AG10803 (cell line): ENCODE measurements at regions not wholly inside any gene's neighbourhood (a gene's known extent, or its start where the extent isn't known, plus 50 kb on each side); places are given as distances from the start of the nearest gene placed in this dataset.

ENCODE experiments used
- DNase-seq: peaks from one replicate; pipeline ENCODE4 v3.0.0; 2010; ENCODE audit warnings: low read depth
- H3K4me3 ChIP-seq: 2 replicates; pipeline ENCODE4 v1.5.1; 2011; ENCODE audit warnings: mild to moderate bottlenecking, low read length, control low read depth
- TF ChIP-seq, protein P1 (sequence below): conservative IDR thresholded peaks from 2 replicates; pipeline ENCODE4 v1.5.1; 2011; ENCODE audit warnings: mild to moderate bottlenecking, low read length, control low read depth, inconsistent platforms

DNA sequence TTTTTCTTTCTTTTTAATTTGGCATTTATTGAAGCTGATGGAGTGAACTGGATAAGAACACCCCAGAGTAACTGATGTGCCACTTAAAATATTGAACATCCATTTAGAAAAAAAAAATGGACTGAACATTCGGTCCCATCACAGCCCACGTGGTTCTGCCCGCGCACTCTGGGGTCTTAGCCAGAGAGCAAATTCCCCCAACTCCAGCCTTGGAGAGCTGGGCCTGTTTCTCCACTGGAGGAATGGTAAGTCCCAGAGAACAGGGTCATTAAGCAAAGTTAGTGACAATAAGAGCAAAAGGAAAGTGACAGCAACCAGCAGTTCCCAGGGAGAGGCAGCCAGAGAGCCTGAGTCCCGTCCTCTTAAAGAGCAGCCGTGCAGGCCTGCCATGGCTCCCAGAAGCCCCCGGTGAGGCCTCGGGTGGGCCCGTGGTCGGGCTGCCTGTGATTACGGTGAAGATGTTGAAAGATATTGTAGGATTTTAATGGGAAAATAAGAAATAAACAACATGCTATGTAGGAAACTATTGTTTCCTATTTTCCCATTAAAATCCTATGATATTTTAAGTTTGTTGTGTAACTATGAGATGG is 487.9 kb upstream of the MKI67 start:
- TF ChIP-seq, protein P1, sequence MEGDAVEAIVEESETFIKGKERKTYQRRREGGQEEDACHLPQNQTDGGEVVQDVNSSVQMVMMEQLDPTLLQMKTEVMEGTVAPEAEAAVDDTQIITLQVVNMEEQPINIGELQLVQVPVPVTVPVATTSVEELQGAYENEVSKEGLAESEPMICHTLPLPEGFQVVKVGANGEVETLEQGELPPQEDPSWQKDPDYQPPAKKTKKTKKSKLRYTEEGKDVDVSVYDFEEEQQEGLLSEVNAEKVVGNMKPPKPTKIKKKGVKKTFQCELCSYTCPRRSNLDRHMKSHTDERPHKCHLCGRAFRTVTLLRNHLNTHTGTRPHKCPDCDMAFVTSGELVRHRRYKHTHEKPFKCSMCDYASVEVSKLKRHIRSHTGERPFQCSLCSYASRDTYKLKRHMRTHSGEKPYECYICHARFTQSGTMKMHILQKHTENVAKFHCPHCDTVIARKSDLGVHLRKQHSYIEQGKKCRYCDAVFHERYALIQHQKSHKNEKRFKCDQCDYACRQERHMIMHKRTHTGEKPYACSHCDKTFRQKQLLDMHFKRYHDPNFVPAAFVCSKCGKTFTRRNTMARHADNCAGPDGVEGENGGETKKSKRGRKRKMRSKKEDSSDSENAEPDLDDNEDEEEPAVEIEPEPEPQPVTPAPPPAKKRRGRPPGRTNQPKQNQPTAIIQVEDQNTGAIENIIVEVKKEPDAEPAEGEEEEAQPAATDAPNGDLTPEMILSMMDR, result no peak
- DNase-seq, result no peak
- no peak overlapping the region for H3K4me3 ChIP-seq

DNA sequence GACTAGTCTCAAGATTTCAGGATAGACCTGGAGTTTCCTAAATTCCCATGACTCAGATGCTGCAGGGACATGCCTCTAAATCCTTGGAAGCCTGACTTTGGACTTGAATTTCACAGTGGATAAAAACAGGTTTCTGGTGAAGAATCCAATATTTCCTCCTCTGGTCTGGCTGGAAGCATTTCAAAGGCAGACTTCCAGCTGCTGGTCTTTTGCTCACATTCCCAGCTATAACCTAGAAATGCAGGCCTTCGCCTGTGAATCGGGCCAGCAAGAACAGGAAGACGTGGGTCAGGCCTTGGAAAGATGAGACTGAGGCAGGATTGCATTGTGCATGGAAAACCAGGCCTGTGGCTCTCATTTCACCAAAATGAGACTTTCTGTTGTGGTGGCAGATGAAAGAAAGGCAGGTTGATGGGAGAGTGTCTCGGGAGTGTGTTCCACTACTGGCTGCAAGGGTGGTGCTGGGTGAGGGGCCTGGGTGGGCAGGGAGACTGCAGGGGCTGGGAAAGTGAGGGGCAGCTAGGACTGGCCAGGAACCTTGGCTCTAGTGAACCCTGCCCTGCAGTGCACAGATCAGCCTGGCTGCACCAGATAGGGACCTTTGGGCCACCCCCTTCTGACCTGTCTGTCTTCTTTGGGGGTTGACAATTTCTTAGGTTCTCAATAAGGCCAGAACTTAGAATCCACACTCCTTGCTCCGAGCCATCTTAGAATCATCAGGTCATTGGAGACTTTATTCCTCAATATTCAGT is 488.8 kb upstream of the MKI67 start:
- no peak for DNase-seq
- no peak overlapping the region for H3K4me3 ChIP-seq
- TF ChIP-seq, protein P1, result no peak

DNA sequence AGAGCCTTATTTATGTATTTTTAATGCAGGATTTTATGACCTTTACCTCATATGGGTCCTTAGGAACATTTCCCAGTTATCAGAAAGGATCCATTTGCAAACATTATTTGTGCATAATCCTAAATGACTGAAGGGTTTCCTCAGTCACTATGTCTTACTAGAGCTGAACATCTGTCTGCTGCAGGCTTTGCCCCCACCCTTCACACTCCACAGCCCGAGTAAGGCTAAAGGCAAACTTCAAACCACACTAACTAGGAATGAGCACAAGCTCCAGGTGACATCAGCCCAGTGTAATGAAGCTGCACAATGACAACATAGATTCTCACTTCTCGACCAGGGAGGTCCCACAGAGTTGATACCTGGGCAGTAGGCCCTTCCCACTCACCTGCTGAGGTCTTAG is 491.3 kb upstream of the MKI67 start:
- H3K4me3 ChIP-seq, result no peak overlapping the region
- TF ChIP-seq, protein P1, result no peak
- DNase-seq, result no peak

DNA sequence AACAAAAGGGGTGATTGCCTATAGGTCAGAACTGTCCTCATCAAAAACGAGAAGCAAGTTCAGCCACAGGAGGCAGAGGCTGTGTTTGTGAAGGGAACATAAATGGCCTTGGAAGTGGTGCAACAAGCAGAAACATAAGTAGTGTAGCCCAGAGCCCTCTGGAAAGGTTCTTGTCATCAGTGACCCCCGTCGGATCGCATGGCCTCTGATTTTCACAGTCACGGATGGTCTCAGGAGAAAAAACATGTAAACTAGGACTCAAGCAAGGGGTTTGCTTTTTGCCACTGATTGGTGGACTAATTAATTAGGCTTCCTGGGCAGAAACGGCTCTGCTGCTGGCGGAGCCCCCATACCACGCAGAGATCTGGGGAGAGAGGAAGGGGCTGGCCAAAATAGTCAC is 496.5 kb upstream of the MKI67 start:
- DNase-seq, result no peak
- H3K4me3 ChIP-seq, result no peak overlapping the region
- TF ChIP-seq, protein P1, result no peak

DNA sequence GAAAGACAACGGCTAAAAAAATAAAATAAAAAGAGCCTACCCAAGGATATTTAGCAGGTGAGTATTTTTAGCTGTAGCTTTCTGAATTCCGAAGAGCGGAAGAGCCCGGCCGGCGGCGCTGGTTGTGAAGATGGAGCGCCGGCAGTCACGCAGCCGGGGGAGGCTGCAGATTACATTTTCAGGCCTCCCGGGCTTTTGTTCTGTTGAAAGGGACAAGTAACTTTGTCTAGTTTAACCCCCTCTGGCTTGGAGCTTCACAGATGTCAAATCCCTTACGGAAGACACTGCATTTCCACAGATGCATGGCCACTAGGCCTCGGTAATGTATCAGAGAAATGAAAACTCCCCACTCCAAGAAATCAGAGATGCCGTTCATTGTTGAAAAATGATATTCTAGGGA is 497.6 kb upstream of the MKI67 start:
- no peak overlapping the region for H3K4me3 ChIP-seq
- DNase-seq, result no peak
- TF ChIP-seq, protein P1, result no peak

DNA sequence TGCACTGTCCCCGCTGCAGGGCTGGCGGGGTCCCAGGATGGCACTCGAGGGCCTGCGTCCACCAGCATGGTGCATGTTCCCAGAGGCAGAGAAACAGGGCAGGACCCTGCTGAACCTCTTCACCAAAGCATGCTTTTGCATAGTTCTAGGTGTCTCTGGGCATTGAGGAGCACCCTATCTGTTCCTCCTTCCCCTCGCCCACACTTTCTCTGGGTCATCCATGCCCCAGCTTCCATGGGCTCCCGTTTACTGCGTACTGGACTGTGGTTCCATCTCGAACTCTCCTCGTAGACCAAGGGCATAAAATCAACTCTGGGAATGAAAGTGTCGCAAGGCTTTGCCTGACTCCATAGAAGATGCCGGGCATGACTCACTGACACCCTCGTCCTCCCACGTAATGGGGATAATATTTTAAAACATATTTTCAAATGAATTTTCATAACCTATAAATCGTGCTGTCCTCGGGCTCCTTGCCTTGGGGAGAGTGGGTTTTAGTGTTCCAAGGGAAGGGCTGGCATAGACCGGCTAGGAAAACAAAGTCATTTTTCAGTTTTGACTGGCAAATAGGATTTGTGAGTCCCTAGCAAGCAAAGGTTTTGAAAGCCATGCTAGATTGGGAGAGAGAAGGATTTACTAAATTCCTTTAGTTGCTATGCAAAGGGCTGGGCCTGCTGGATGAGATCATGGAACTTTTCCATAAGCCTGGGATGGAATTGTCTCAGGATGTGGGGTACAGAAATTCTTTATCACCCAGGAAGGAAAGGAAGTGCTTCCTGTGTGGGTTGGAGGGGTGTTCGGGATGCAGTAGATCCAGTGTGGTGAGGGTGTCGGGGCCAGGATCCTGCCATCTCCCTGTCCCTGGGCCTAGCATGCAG is 498.7 kb upstream of the MKI67 start:
- DNase-seq, result peak; percentile 9
- no peak overlapping the region for H3K4me3 ChIP-seq
- TF ChIP-seq, protein P1, result no peak
